Esophagus mucosa (tissue), 1 donor: ENCODE measurements at regions not wholly inside any gene's neighbourhood (a gene's known extent, or its start where the extent isn't known, plus 50 kb on each side); places are given as distances from the start of the nearest gene placed in this dataset.
"Not testable (repeated sequence)": the region's sequence is repeated elsewhere in the genome, so short reads cannot be mapped to it uniquely, and the experiment has no call there.

Experiments
- ATAC-seq: fragments of 200-7000 bp; cut with Tn5 transposase; one replicate; pipeline ENCODE4 v1.9.1; 2020
- donor health status: DM: yes; HTN: yes; CAD: no.

DNA sequence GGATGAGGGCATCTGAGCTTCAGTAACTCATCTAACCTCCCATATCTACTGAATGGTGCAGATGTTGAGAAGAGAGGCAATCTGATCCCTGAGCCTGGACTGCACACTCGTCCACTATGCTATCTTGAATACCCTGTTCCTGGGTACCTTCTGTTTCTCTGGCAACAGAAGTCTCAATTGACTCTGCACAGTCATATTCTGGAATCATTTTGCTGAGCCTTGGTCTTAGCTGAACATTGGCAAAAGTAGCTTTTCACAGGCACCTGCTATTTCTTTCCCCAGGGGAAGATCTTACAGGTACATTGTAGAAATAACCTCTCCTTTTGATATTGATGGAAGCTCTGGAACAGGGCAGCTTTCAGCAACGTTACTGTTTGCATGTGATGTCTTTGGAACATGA, 161.5 kb upstream of the GPR101 start:
- no peak for ATAC-seq

DNA sequence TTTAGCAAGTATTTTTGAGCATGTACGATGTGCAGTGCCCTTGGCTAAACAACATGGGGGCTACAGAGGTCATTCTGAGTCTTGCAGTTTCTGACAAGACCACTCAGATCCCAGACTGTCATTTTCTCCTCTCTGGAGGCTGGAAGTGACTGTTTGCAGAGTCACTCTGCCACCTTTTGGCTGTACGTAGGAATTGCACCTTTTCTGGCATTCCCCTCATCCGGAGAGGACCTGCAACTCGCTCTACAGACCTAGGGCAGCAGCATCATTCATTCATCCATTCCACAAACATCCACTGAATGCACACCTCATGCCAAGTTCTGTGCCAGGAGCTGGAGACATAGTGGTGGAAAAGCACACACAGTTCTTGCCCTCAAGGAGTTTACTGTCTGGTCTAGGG, 160.4 kb upstream of the GPR101 start:
- no peak for ATAC-seq

DNA sequence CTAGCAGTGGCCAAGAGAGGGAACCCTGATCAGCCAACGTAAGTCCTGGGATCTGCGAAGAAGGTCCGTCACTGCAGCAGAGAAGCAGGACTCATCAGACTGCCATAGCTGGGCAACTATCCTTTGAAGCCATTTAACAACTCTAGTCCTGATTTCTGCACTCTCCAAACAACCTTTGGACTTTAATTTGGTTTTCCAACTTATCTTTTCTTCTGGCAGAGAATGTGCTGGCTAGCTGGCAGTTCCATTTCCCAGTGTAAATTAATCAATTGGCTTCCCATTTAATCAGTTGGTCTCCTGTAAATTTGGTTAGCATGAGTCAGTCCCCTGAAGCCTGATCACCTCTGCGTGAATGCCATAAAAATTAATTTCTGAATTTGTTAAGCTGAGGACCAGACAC, 153.7 kb upstream of the GPR101 start:
- ATAC-seq: no peak

GRCh38 chrX:137178392-137178791, 144.6 kb upstream of the GPR101 start:
- ATAC-seq: no peak

DNA sequence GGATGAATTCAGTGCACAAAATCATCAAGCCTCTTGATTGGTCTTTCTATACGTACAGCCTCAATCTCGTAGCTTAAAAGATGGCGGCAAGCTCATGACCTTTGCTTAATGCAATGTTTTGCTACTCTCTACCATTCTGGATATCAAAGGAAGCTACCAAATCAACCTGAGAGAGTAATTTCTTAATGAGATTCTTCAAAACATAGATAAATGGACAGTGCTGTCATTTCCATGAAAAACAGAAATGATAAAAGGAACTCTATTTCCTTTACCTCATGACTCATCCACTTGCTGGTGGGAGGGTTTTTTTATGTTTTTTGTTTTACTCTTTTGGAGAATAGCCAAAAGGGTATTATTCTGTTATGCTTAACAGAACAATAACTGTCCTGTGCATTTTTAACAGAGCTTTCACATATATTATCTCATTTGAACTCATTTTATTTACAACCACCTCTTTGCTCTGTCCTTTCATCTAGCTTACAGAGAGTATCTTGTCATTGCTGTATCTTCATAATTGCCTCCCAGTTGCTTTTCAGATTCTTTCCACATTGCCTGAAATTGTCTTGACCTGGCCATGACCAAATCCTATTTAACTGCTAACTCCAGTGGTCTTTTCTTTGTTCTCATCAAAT, 138.6 kb upstream of the GPR101 start:
- no peak for ATAC-seq

DNA sequence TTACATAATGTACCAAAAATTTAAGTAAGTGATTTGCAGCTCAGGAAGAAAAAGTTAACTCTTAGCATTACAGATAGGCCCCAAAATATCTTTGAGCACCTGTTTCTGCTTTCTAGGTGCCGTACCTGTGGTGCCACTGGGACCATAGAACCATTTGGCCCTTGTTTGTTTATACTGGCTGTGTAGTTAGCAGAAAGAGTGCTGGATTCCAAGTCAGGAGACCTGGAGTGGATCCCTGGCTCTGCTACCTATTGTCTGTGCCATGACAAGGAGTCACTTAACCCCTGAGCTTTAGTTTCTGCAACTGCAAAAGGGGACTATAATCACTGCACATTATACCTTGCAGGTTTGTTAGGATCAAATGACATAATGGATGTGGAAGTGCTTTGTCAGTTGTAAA, 137.8 kb upstream of the GPR101 start:
- no peak for ATAC-seq

- no peak for ATAC-seq
Observed at GRCh38 chrX:137166591-137166990, 132.8 kb upstream of the GPR101 start.

GRCh38 chrX:137164329-137164728, 130.5 kb upstream of the GPR101 start:
- no peak for ATAC-seq

DNA sequence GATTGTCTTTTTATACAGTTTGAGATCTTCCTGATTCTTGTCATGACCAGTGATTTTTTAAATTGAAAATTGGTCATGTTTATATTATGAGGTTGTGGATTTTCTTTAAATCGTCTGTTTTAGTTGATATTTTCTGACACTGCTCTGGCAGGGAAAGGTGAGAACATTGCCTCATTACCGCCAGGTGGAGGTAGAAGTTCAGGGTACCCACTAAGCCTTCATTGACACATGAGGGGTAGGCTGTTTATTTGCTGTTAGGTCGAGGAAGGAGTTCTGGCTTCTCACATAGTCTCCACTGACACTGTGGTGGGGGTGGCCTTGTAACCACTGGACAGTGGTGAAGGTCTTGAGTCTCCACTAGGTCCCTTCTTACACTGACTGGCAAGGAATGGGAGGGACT, 117.6 kb upstream of the GPR101 start:
- no peak for ATAC-seq

GRCh38 chrX:137143864-137144263, 110.1 kb upstream of the GPR101 start:
- no peak for ATAC-seq

DNA sequence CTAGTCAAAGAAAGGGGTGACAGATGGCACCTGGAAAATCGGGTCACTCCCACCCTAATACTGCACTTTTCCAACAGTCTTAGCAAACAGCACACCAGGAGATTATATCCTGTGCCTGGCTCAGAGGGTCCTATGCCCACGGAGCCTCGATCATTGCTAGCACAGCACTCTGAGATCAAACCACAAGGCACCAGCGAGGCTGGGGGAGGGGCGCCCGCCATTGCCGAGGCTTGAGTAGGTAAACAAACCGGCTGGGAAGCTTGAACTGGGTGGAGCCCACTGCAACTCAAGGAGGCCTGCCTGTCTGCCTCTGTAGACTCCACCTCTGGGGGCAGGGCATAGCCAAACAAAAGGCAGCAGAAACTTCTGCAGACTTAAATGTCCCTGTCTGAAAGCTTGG, 88.9 kb upstream of the GPR101 start:
- ATAC-seq: not testable (repeated sequence)

DNA sequence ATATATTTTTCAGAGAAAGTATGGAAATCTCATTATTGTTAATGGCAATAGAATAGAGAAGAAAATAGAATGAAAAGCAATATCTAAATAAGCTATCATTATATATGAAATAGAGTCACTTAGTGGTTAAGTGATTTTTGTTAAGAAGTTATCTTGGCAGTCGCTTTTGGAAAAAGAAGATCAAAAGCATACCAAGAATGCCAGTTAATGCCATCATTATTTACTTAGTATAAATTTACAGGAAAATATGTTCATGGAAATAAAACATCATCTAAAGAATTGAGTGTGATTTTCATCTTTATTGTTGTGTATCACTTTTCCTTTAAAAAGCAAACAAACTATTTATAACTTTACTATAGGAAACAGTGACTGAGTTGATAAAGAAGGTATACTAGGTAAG, 85.3 kb upstream of the GPR101 start:
- no peak for ATAC-seq

DNA sequence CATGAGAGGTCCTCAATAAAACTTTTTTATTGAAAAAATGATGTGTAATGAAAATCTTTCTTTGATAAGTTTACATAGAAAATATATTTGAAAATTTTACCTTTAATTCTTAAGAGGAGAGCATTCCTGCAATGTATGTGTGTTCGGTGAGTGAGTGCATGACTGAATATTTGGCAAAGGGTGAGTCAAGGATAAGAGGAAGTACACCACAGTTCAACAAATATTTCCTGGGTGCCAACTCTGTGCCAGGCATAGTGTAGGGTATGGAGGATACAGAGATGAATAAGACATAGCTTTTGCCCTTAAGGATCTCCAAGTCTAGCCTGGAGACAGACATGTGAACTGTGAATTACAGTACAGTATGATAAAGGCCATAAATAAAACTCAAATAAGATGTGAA, 84.7 kb upstream of the GPR101 start:
- ATAC-seq: peak; percentile 66

- peak; percentile 87 for ATAC-seq
Observed at GRCh38 chrX:137118136-137118535, 84.3 kb upstream of the GPR101 start.

- ATAC-seq: not testable (repeated sequence)
Observed at GRCh38 chrX:137107877-137108276, 74.1 kb upstream of the GPR101 start.

- no peak for ATAC-seq
Observed at GRCh38 chrX:137101273-137101990, 67.6 kb upstream of the GPR101 start.
